ENCODE measurements at regions not wholly inside any gene's neighbourhood (a gene's known extent, or its start where the extent isn't known, plus 50 kb on each side); places are given as distances from the start of the nearest gene placed in this dataset.

DNA sequence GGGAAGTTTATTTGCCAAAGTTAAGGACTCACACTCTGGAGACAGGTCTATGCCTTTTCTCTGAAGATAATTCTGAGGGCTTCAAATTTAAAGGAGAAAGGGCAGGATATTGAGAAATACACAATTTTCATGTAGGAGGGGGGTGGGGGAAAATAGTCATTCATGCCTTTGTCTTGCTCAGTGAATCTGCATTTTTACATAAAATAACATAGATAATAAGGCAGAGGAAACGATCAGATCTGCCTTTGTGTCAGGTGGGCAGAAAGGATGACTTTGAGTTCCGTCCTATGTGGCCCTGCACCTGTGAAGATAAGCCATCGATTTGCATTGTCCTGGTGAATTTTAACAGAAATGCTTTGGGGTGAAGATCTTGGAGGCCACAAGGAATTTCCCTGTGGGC, 76.8 kb downstream of the SC5D start:
- no peak for DNase-seq (ENCODE audit: low spot score)
- no peak overlapping the region for H3K4ac ChIP-seq (ENCODE audit: low read length)
- no peak overlapping the region for H4K91ac ChIP-seq (ENCODE audit: low read depth, low read length, poor library complexity)
- no peak overlapping the region for H3K23ac ChIP-seq (ENCODE audit: low read depth, low read length, poor library complexity)
- no CpG with 5 or more reads among the region's 3 CpGs for WGBS, 2 donors (ENCODE audit: extremely low coverage in 2 of 2, insufficient read length in 2 of 2, insufficient replicate concordance in 1 of 2)
- no peak overlapping the region for H3K14ac ChIP-seq (ENCODE audit: low read length)
- no peak overlapping the region for H3K4me2 ChIP-seq (ENCODE audit: insufficient read depth, low read length, poor library complexity, severe bottlenecking)
- H2BK5ac ChIP-seq (ENCODE audit: low read length) = no peak overlapping the region
- H2BK12ac ChIP-seq (ENCODE audit: low read length) = no peak overlapping the region
- H3K27me3 ChIP-seq (ENCODE audit: control insufficient read depth in 3 of 3, insufficient read depth in 3 of 3, low read depth in 1 of 3, low read length in 3 of 3) = no peaks in the 10 kb centered on the region
- no peak overlapping the region for H2BK15ac ChIP-seq (ENCODE audit: low read length)
- no peaks in the 10 kb centered on the region for H3K36me3 ChIP-seq (replicated peaks in 1 of 2; ENCODE audit: control insufficient read depth in 2 of 2, insufficient read depth in 2 of 2, low read length in 2 of 2)
- no peak overlapping the region for H3K4me3 ChIP-seq (ENCODE audit: low read length in 2 of 2)
- H3K27ac ChIP-seq (replicated peaks; ENCODE audit: low read length) = no peak overlapping the region
- H3K4me1 ChIP-seq (ENCODE audit: control insufficient read depth in 2 of 2, insufficient read depth in 1 of 2, low read depth in 1 of 2, low read length in 2 of 2) = peaks cover 4 to 7% of the 10 kb centered on the region in 2 donors
- H2AK5ac ChIP-seq (ENCODE audit: low read depth, low read length) = no peak overlapping the region
- H2BK120ac ChIP-seq (ENCODE audit: low read depth, low read length) = no peak overlapping the region
- H3K9ac ChIP-seq (ENCODE audit: low read depth, low read length, poor library complexity) = no peak overlapping the region
- H4K8ac ChIP-seq (ENCODE audit: low read depth, low read length) = no peak overlapping the region
- no peak overlapping the region for H2AFZ ChIP-seq (ENCODE audit: low read length)
- no peaks in the 10 kb centered on the region for H3K79me1 ChIP-seq (ENCODE audit: low read depth, low read length)
- no peak overlapping the region for H3K18ac ChIP-seq (ENCODE audit: low read length)
- peaks cover 0 to 4% of the 10 kb centered on the region in 2 donors for H3K9me3 ChIP-seq (replicated peaks in 1 of 2; ENCODE audit: control insufficient read depth in 2 of 2, insufficient read depth in 1 of 2, low read depth in 1 of 2, low read length in 2 of 2)

DNA sequence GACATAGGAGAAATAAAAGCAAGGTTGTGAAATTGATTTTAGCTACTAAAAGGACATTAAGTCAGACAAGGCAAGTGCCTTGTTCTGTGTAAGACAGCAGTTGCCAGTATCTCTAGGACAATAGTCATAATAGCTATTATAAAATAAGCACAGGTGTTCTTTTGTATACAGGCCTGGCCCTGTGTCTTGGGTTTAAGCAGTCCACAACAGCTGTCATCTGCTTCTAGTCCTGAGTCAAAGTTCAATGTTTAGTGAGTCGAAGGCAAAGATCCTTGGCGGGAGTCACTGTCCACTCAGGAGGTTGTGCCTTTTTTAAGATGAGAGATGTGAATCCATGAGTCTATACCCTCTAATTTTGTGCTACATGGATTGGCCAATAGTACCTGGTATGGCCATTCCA, 79.5 kb downstream of the SC5D start:
- H2BK120ac ChIP-seq (ENCODE audit: low read depth, low read length) = no peak overlapping the region
- DNase-seq (ENCODE audit: low spot score) = no peak
- no peak overlapping the region for H3K4me2 ChIP-seq (ENCODE audit: insufficient read depth, low read length, poor library complexity, severe bottlenecking)
- H3K14ac ChIP-seq (ENCODE audit: low read length) = no peak overlapping the region
- H3K4me3 ChIP-seq (ENCODE audit: low read length in 2 of 2) = no peak overlapping the region
- H2AK5ac ChIP-seq (ENCODE audit: low read depth, low read length) = no peak overlapping the region
- no peak overlapping the region for H2BK5ac ChIP-seq (ENCODE audit: low read length)
- H3K27ac ChIP-seq (replicated peaks; ENCODE audit: low read length) = no peak overlapping the region
- no peak overlapping the region for H2AFZ ChIP-seq (ENCODE audit: low read length)
- no peak overlapping the region for H3K23ac ChIP-seq (ENCODE audit: low read depth, low read length, poor library complexity)
- no peak overlapping the region for H3K18ac ChIP-seq (ENCODE audit: low read length)
- no peaks in the 10 kb centered on the region for H3K27me3 ChIP-seq (ENCODE audit: control insufficient read depth in 3 of 3, insufficient read depth in 3 of 3, low read depth in 1 of 3, low read length in 3 of 3)
- no peak overlapping the region for H4K8ac ChIP-seq (ENCODE audit: low read depth, low read length)
- no peaks in the 10 kb centered on the region for H3K79me1 ChIP-seq (ENCODE audit: low read depth, low read length)
- H4K91ac ChIP-seq (ENCODE audit: low read depth, low read length, poor library complexity) = no peak overlapping the region
- no peak overlapping the region for H2BK15ac ChIP-seq (ENCODE audit: low read length)
- WGBS, 2 donors (ENCODE audit: extremely low coverage in 2 of 2, insufficient read length in 2 of 2, insufficient replicate concordance in 1 of 2) = no CpG with 5 or more reads among the region's 2 CpGs
- H2BK12ac ChIP-seq (ENCODE audit: low read length) = no peak overlapping the region
- peaks cover 4 to 7% of the 10 kb centered on the region in 2 donors for H3K4me1 ChIP-seq (ENCODE audit: control insufficient read depth in 2 of 2, insufficient read depth in 1 of 2, low read depth in 1 of 2, low read length in 2 of 2)
- H3K9me3 ChIP-seq (replicated peaks in 1 of 2; ENCODE audit: control insufficient read depth in 2 of 2, insufficient read depth in 1 of 2, low read depth in 1 of 2, low read length in 2 of 2) = peaks cover 0 to 4% of the 10 kb centered on the region in 2 donors
- no peak overlapping the region for H3K4ac ChIP-seq (ENCODE audit: low read length)
- H3K36me3 ChIP-seq (replicated peaks in 1 of 2; ENCODE audit: control insufficient read depth in 2 of 2, insufficient read depth in 2 of 2, low read length in 2 of 2) = no peaks in the 10 kb centered on the region
- no peak overlapping the region for H3K9ac ChIP-seq (ENCODE audit: low read depth, low read length, poor library complexity)

DNA sequence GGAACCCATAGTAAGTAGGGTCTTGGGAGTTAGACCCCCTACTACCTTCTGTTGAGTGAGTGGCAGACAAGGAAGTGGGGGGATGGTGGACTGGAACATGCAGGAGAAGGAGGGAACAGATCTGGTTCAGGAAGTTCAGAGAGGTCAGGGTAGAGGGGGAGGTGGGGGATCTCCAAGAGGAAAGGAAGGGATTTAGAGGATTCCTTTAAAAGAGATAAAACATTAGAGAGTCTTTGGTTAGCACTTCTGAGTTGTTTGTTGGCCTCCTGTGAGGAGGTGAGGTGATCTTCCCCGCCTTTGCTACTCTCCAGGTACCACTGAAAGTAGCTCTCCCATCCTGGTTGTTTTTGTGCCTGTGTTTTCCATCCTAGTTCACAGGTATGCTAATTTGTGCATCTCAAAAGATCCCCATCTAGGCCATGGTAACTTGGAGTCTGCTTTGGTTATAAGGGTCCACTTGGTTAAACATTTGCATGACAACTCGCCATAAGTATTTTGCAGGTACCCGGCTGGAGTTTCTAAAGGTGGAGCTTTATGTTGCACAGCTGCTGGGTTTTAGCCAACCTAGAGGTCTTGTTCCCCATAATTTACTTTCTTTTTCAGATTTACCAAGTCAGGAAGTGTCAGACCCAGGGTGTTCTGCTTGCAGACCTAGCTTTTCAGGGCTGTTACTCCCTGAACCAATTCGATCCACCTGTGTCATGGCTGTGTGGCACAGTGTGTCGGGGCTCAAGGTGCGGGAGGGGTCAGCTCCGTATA, 79.3 kb upstream of the SORL1 start:
- H3K18ac ChIP-seq (ENCODE audit: low read length) = no peak overlapping the region
- no peaks in the 10 kb centered on the region for H3K27me3 ChIP-seq (ENCODE audit: control insufficient read depth in 3 of 3, insufficient read depth in 3 of 3, low read depth in 1 of 3, low read length in 3 of 3)
- no peaks in the 10 kb centered on the region for H3K36me3 ChIP-seq (replicated peaks in 1 of 2; ENCODE audit: control insufficient read depth in 2 of 2, insufficient read depth in 2 of 2, low read length in 2 of 2)
- no peak overlapping the region for H3K27ac ChIP-seq (replicated peaks; ENCODE audit: low read length)
- no peaks in the 10 kb centered on the region for H3K79me1 ChIP-seq (ENCODE audit: low read depth, low read length)
- H3K4me3 ChIP-seq (ENCODE audit: low read length in 2 of 2) = no peak overlapping the region
- WGBS, 2 donors (ENCODE audit: extremely low coverage in 2 of 2, insufficient read length in 2 of 2, insufficient replicate concordance in 1 of 2) = no CpG with 5 or more reads among the region's 7 CpGs
- H2BK12ac ChIP-seq (ENCODE audit: low read length) = no peak overlapping the region
- H2AK5ac ChIP-seq (ENCODE audit: low read depth, low read length) = no peak overlapping the region
- no peak overlapping the region for H4K8ac ChIP-seq (ENCODE audit: low read depth, low read length)
- no peak overlapping the region for H2BK120ac ChIP-seq (ENCODE audit: low read depth, low read length)
- H2BK5ac ChIP-seq (ENCODE audit: low read length) = no peak overlapping the region
- H2AFZ ChIP-seq (ENCODE audit: low read length) = no peak overlapping the region
- peaks cover 0 to 7% of the 10 kb centered on the region in 2 donors for H3K4me1 ChIP-seq (ENCODE audit: control insufficient read depth in 2 of 2, insufficient read depth in 1 of 2, low read depth in 1 of 2, low read length in 2 of 2)
- H3K14ac ChIP-seq (ENCODE audit: low read length) = no peak overlapping the region
- H2BK15ac ChIP-seq (ENCODE audit: low read length) = no peak overlapping the region
- no peak overlapping the region for H3K23ac ChIP-seq (ENCODE audit: low read depth, low read length, poor library complexity)
- no peak overlapping the region for H3K4me2 ChIP-seq (ENCODE audit: insufficient read depth, low read length, poor library complexity, severe bottlenecking)
- H4K91ac ChIP-seq (ENCODE audit: low read depth, low read length, poor library complexity) = no peak overlapping the region
- no peak for DNase-seq (ENCODE audit: low spot score)
- H3K9ac ChIP-seq (ENCODE audit: low read depth, low read length, poor library complexity) = no peak overlapping the region
- H3K4ac ChIP-seq (ENCODE audit: low read length) = no peak overlapping the region
- peaks cover 0 to 1% of the 10 kb centered on the region in 2 donors for H3K9me3 ChIP-seq (replicated peaks in 1 of 2; ENCODE audit: control insufficient read depth in 2 of 2, insufficient read depth in 1 of 2, low read depth in 1 of 2, low read length in 2 of 2)

DNA sequence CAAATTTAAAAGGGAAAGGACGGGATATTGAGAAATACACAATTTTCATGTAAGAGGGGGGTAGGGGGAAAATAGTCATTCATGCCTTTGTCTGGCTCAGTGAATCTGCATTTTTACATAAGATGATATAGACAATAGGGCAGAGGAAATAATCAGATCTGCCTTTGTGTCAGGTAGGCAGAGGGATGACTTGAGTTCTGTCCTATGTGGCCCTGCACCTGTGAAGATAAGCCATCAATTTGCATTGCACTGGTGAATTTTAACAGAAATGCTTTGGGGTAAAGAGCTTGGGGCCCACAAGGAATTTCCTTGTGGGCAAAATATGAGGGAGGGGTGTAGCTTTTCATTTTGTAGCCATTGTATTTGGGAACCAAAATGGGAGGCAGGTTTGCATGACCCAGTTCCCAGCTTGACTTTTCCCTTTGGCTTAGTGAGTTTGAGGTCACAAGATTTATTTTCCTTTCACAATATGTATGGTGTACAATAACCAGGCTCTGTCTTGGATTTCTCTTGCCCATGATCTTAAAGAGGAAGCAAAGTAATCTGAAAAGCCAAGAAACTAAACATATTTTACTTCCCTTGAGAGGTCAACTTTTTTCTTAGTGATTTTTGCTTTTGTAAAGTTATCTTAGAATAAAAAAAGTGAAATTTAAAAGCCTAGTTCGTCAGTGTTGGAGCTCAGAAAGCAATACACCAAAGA, 77.7 kb upstream of the SORL1 start:
- no peaks in the 10 kb centered on the region for H3K27me3 ChIP-seq (ENCODE audit: control insufficient read depth in 3 of 3, insufficient read depth in 3 of 3, low read depth in 1 of 3, low read length in 3 of 3)
- WGBS, 2 donors (ENCODE audit: extremely low coverage in 2 of 2, insufficient read length in 2 of 2, insufficient replicate concordance in 1 of 2) = no CpG with 5 or more reads among the region's 2 CpGs

More for the DNA sequence above, 77.7 kb upstream of the SORL1 start:
- DNase-seq (ENCODE audit: low spot score) = no peak
- H2BK15ac ChIP-seq (ENCODE audit: low read length) = no peak overlapping the region
- no peak overlapping the region for H2BK120ac ChIP-seq (ENCODE audit: low read depth, low read length)
- H3K4ac ChIP-seq (ENCODE audit: low read length) = no peak overlapping the region
- H3K23ac ChIP-seq (ENCODE audit: low read depth, low read length, poor library complexity) = no peak overlapping the region
- no peak overlapping the region for H2AFZ ChIP-seq (ENCODE audit: low read length)
- no peak overlapping the region for H3K4me2 ChIP-seq (ENCODE audit: insufficient read depth, low read length, poor library complexity, severe bottlenecking)
- no peak overlapping the region for H3K4me3 ChIP-seq (ENCODE audit: low read length in 2 of 2)
- no peak overlapping the region for H2BK12ac ChIP-seq (ENCODE audit: low read length)
- H3K79me1 ChIP-seq (ENCODE audit: low read depth, low read length) = no peaks in the 10 kb centered on the region
- no peak overlapping the region for H2BK5ac ChIP-seq (ENCODE audit: low read length)
- H3K9me3 ChIP-seq (replicated peaks in 1 of 2; ENCODE audit: control insufficient read depth in 2 of 2, insufficient read depth in 1 of 2, low read depth in 1 of 2, low read length in 2 of 2) = no peaks in the 10 kb centered on the region
- H3K9ac ChIP-seq (ENCODE audit: low read depth, low read length, poor library complexity) = no peak overlapping the region
- H4K91ac ChIP-seq (ENCODE audit: low read depth, low read length, poor library complexity) = no peak overlapping the region
- no peak overlapping the region for H2AK5ac ChIP-seq (ENCODE audit: low read depth, low read length)
- H3K4me1 ChIP-seq (ENCODE audit: control insufficient read depth in 2 of 2, insufficient read depth in 1 of 2, low read depth in 1 of 2, low read length in 2 of 2) = peaks cover 0 to 5% of the 10 kb centered on the region in 2 donors
- no peak overlapping the region for H3K27ac ChIP-seq (replicated peaks; ENCODE audit: low read length)
- no peak overlapping the region for H4K8ac ChIP-seq (ENCODE audit: low read depth, low read length)
- H3K14ac ChIP-seq (ENCODE audit: low read length) = no peak overlapping the region
- no peak overlapping the region for H3K18ac ChIP-seq (ENCODE audit: low read length)
- no peaks in the 10 kb centered on the region for H3K36me3 ChIP-seq (replicated peaks in 1 of 2; ENCODE audit: control insufficient read depth in 2 of 2, insufficient read depth in 2 of 2, low read length in 2 of 2)

Measured in neuronal stem cell (in vitro differentiated cells).